ENCODE measurements at regions not wholly inside any gene's neighbourhood (a gene's known extent, or its start where the extent isn't known, plus 50 kb on each side); places are given as distances from the start of the nearest gene placed in this dataset.

DNA sequence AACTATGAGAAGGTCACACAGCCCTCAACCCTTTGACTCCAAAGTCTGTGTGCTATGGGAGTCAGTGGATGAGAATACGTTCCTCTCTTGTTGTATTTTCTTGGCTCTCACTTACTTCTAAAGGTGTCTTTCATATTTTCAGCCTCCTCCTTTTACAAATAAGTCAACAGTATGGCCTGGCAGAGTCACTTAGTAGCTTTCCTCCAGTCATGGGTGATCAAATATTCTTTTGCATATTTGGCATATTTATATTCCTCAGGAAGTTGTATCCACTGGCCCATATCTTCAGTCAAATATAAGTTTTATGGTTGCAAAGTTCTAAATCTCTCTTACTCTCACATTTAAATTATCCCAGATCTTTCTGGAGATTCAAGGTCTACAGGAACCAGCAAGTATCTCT lies 327.5 kb downstream of the ETS1 start:
- H3K4me3 ChIP-seq (replicated peaks; ENCODE audit: low read depth, low read length), result no peak overlapping the region
- TF ChIP-seq CTCF (IDR thresholded peaks at IDR 0.05; ENCODE audit: low read length, missing control alignments), result no peak
- DNase-seq (ENCODE audit: low read depth), result no peak

DNA sequence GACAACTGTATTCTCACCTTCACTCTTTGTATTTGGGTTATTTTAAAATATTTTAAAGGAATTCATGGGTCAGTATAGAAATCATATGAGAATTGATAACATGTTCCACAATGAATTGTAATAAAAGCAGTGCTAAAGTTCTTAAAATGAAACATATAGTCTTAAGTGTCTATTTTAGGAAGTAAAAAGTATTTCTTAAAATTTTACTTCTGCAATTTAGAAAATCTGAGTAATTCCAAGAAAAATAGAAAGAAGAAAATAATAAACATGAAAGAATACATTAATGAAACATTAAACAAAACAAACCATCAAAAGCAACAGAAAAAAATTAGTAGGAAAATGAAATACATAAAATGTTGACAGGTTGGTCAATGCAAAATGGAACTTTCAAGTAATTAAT lies 332.4 kb downstream of the ETS1 start:
- no peak for DNase-seq (ENCODE audit: low read depth)
- TF ChIP-seq CTCF (IDR thresholded peaks at IDR 0.05; ENCODE audit: low read length, missing control alignments), result no peak
- H3K4me3 ChIP-seq (replicated peaks; ENCODE audit: low read depth, low read length), result no peak overlapping the region

GRCh38 chr11:128251140-128251539 lies 336.2 kb downstream of the ETS1 start:
- DNase-seq (ENCODE audit: low read depth), result peak; percentile 63
- H3K4me3 ChIP-seq (replicated peaks; ENCODE audit: low read depth, low read length), result no peak overlapping the region
- TF ChIP-seq CTCF (IDR thresholded peaks at IDR 0.05; ENCODE audit: low read length, missing control alignments), result no peak

DNA sequence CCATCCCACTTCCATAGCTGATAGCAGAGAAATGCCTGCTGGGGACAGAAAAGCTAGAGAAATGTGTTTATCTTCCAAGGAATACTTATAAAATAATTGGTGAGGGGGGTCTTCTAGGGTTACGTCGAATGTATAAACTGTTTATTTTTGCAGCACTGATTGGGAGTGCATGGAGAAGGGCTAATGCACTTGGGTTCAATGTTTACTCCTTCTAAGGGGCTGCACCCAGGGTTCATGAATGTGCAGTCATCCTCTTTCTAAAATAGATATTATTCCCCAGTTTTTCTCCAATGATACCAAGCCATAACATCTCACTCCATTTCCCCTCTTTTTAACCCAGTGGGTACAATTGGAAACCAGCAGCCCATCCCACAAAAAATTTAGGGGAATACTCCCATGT lies 336.9 kb downstream of the ETS1 start:
- DNase-seq (ENCODE audit: low read depth), result no peak
- no peak for TF ChIP-seq CTCF (IDR thresholded peaks at IDR 0.05; ENCODE audit: low read length, missing control alignments)
- no peak overlapping the region for H3K4me3 ChIP-seq (replicated peaks; ENCODE audit: low read depth, low read length)

DNA sequence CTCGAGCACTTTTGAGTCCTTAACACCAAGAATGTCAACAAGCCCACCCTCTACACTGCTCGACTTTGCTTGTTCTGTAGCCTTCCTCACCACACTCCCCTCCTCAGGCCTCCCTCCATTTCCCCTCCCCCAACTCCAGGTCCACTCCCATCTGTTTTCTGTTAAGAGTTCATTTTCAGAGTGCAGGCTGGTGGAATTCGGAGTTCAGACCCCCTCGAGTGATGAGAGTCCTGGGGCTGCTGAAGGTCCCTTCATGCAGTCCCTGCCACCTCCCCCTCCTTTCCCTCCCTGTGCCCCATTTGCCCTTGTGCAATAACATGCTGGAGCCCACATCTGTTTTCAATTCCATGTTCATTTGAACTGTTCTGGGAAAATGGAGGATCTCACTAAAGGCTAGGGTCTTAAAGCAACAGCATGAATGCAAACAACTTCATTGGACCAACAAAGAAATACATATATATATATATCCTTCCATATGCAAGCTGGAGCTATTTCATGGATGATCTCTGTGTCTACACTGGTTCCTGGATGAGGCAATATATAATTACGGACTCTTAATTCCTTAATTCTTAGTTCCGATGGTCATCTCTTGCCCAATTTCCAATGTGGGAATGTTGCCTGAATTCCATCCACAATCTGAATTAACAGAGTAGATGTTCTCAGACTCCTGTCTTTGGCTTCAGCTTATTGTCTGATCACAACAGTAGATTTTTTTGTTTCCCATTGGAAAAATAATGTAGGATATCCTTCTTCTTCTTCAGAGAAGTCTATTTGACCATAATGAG lies 340.4 kb downstream of the ETS1 start:
- DNase-seq (ENCODE audit: low read depth), result no peak
- no peak for TF ChIP-seq CTCF (IDR thresholded peaks at IDR 0.05; ENCODE audit: low read length, missing control alignments)
- H3K4me3 ChIP-seq (replicated peaks; ENCODE audit: low read depth, low read length), result no peak overlapping the region

- H3K4me3 ChIP-seq (replicated peaks; ENCODE audit: low read depth, low read length), result no peak overlapping the region
- peak; percentile 38 for DNase-seq (ENCODE audit: low read depth)
- TF ChIP-seq CTCF (IDR thresholded peaks at IDR 0.05; ENCODE audit: low read length, missing control alignments), result no peak
Measured at GRCh38 chr11:128246364-128246801, 341.0 kb downstream of the ETS1 start.

DNA sequence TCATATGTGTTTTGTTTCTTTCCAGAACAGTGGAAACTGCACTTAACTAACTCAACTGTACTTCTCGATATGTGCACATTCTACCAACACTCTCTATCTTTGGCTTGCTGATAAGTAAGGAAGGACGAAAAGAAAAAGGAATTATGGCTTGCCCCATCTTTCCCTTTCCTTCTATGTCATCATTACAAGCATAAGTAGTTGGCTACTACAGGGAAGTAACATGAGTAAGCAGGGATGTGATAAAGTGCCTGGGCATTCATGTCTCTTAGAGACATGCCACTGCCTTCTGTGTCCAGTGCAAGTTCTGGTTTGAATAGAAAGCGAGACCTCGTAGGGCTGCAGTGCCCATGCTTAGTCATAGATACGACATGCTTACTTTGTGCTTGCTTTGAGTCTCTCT lies 342.5 kb downstream of the ETS1 start:
- DNase-seq (ENCODE audit: low read depth), result peak; percentile 35
- TF ChIP-seq CTCF (IDR thresholded peaks at IDR 0.05; ENCODE audit: low read length, missing control alignments), result no peak
- no peak overlapping the region for H3K4me3 ChIP-seq (replicated peaks; ENCODE audit: low read depth, low read length)

All from fibroblast of pulmonary artery (primary cell).